GM18870 (cell line): ENCODE measurements at regions not wholly inside any gene's neighbourhood (a gene's known extent, or its start where the extent isn't known, plus 50 kb on each side); places are given as distances from the start of the nearest gene placed in this dataset.

ENCODE experiments used
- ATAC-seq: cut with Tn5 transposase; IDR thresholded peaks from one replicate; pipeline ENCODE4 v1.9.1; 2021; ENCODE audit warnings: moderate library complexity; ENCODE audit not compliant: unreplicated experiment

DNA sequence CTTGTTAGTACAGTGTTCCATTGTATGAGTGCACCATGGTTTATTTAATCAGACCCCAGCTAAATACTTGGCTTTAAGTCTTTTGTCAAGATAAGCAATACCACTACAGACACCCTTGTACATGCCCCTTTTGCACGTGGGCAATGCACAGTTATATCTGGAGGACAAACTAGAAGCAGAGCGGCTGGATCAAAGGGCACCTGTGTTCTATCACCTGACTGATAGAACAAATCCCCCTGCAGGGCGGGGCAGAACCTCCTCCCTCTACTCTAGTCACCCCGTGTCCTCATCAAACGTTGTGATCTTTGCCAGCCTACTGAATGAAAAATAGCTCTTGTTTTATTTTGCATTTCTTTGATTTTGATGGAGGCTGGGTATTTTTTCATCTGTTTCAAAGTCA is 314.9 kb downstream of the TLE3 start:
- ATAC-seq: no peak

DNA sequence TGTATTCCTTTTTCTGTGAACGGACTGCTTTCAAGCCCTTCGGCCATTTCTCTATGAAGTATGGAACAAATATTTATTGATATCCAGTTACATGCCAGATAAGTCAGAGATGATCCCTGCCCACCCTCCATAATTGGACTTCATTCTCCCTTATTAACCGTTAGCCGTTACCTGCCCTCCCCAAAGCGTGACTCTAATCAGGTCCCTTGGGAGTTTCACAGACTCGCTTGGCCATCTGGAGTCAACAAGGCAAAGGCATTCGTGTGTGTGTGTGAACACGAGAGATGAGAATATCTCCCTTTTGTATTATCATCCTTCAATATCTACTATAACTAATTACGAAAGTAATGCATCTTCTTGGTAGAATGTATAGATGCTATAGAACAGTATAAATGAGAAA is 314.5 kb downstream of the TLE3 start:
- ATAC-seq: no peak

- no peak for ATAC-seq
Measured at GRCh38 chr15:69784798-69785566, 312.7 kb downstream of the TLE3 start.

DNA sequence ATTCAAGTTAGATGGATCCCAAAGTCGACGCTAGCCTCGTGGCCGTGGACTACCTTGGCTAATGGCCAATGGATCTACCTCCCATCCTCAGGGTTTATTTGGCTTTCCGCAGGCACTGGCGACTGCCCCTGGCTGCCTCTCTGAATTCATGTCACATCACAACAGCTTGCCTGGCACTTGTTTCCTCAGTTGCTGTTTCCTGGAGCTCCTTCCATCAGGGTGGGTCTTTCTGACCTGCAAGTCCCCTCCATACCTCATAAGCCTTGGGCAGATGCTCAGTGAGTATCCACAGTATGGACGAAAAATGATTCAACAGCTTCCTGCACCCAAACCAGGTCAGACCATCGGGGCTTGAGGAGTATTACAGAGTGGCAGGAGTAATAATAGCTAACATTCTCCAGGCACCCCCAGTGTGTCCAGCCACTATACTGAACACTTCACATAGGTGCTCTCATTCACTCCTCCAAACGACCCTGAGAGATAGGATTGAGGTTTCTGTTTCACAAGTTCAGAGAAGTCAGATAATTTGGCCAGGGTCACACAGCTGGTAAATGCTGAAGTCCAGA is 311.5 kb downstream of the TLE3 start:
- no peak for ATAC-seq

DNA sequence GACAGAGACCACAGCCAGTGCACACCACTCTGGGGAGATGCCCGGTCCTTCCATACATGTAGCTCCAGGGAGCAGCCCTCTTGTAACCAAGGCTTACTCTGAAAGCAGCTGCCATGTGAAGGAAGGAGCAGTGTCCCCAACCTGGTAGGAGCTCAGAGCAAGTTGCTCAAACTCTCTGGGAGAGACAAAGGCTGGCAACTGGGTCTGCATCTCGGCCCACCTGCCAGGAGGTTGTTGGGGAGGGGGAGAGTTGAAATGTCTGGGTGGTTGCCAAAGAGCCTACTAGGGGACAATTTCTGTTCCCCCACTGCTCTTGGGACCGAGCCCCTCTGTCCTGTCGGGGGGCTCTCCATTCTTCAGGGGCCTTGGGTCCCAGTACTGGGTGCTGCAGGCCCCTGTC is 309.9 kb downstream of the TLE3 start:
- no peak for ATAC-seq

- no peak for ATAC-seq
Measured at GRCh38 chr15:69789648-69790393, 307.9 kb downstream of the TLE3 start.

DNA sequence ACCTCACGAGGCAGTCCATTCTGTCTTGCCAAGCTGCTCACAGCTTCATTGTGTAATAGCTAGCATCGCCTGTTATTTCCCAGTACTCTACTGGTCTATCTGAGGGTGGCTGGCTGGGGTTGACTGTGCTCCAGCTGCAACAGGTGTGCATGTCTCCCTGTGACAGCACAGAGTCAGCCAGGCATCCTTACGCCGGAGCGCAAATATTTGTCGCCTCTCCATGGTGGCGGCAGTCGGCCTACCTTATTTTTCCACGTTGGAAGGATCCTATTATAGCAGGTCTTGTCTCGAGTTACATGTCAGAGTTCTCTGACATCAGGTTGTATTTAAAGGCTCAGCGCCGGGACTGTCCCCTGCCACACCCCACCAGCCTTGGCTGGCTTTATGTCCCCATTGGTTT is 307.1 kb downstream of the TLE3 start:
- ATAC-seq: no peak

DNA sequence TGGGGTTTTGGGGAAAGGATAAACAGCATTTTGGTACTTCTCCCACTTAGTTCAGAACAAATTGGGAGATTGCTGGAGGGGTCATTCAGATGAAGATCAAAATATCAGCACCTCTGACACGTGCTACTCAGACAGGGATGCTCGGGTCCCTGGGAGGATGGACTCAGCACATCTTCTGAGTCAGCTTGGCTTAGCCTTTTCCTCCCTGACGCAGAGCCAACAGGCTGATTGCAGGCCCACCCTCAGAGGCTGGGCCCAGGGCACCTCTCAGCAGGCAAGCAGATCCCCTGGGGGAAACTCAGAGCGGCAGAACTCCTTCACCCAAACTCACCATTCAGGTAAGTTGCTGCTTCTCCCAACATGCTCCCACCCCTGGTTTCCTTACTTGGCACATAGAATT is 304.9 kb downstream of the TLE3 start:
- no peak for ATAC-seq

DNA sequence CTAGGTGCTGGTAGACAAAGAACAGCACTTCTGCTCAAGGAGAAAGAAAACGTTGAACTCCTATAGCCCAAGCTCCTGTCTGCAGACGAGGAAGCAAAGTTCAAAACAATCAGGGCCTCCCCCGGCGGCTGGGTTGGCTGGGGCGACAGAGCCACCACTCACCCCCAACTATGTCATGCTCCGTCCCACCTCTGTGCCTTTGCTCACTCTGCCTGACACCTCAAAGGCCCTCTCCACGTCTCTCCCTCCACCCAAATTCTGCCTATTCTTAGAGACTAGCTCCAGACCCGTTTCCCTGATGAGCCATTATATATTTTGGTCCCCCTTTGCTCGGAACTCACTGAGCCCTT is 304.3 kb downstream of the TLE3 start:
- no peak for ATAC-seq

GRCh38 chr15:69793781-69794451 is 303.8 kb downstream of the TLE3 start:
- ATAC-seq: no peak

- ATAC-seq: no peak
Measured at GRCh38 chr15:69794645-69795469, 302.9 kb downstream of the TLE3 start.

DNA sequence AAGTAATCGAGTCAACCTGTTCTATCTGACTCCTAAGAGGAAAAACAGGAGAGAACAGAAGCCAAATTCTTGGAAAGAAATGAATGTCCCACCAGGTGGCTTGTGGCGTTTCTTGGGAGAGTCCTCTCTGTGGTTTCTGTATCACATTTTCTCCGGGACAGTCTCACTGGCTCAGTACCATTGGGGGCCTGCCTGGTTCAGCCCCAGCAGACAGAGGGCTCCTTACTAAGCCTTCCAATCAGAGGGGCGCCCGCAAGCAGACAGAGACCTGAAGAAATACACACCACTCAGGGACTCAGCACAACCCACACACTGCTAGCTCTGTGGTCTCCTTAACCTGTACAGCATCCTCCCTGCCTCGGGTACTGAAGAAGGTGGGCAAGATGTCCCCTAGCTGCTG is 302.1 kb downstream of the TLE3 start:
- ATAC-seq: no peak

DNA sequence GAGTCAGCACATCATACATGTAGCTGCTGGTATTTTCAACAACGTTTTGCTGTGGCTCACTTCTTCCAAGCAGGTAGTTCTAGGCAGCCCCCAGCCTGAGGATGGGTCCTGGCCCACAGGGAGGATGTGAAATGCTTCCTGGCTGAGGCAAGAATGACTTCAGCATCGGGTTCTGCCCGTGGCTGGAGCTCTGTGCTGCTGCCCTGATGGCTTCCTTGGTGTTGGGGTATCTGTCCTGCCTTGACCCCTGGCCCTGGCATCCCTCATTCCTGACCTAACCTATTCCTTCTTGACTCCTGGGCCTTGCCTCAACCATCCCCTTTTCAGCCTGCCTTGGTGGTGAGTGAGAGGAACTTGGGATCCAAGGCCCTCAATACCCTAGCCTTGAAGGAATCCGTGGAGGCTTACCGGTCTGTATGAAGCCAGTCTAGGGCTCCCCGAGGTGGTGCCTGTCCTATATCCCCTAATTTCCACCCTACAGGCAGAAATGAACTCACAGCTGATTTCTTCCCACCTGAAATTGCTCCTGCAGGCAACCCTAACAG is 300.6 kb downstream of the TLE3 start:
- no peak for ATAC-seq

GRCh38 chr15:69797615-69798014 is 300.1 kb downstream of the TLE3 start:
- no peak for ATAC-seq

DNA sequence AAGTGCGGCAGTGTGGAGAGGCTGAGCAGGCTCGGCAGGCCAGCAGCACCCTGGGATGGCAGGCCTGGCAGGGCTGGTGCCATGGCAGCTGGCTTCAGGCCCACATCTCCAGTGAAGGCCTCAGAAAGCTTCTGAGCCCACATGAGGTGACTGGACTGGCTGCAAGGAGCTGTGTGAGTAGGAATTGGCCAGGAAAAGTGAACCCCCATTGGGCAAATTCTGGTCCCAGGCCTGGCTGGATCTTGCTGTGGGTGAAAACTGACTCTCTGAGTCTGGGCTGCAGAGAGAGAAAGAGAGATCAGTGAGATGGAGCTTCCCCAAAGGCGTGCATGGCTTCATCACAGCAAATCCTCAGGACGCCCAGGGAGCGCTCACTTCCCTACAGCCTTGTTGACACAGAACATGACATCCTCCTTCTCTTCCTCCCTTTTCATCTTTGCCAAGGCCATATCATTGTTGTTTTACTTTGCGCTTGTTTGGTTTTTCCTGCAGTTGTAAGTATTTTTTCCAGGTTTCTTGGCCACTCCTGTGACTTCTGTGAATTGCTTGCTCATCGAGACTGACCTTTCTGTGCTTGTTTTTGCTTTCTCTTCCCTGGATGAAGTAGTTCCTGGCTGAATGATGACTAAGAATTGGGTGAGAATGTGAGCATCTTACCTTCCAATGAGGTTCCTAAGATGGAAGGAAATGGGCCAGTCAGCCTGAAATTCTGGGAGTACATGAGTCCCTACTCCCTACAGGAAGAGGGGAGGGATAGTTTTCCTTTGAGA is 299.1 kb downstream of the TLE3 start:
- ATAC-seq: no peak

DNA sequence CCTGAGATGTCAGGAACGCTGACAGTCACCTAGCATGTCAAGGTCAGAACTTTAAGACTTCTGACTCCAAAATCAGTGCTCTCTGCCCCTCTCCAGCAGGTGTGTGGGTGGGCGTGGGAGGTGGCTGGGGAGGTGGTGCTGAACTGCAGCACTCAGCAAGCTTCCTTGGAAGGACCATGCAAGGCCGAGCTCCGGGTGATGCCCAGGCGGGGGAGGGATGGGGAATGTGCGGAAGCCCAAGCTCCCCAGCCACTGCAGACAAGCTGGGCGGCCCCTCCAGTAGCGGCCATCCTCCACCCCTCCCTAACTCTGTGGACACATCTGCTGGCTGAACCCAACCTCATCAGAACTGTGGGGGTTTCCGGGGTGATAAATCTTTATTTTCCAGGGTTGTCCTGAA is 296.6 kb downstream of the TLE3 start:
- no peak for ATAC-seq

DNA sequence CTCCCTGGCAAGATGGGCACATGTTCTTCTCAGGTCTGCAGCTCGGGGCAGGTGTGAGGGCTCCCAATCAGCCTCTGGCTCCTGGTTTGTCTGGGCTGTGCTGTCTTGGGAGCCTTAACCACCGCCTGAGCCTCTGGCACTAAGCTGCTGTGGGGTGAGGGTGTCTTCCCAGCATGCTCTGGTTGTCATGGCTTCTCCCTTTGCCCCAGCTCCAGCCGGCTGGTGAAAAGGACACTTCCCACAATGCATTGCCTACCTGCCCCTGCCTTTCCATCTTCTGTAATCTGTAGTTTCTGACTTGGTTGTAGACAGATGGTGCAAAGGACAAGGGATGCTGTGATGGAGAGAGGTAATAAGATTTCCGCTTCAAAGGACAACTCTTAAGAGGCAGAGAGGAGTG is 295.3 kb downstream of the TLE3 start:
- no peak for ATAC-seq

DNA sequence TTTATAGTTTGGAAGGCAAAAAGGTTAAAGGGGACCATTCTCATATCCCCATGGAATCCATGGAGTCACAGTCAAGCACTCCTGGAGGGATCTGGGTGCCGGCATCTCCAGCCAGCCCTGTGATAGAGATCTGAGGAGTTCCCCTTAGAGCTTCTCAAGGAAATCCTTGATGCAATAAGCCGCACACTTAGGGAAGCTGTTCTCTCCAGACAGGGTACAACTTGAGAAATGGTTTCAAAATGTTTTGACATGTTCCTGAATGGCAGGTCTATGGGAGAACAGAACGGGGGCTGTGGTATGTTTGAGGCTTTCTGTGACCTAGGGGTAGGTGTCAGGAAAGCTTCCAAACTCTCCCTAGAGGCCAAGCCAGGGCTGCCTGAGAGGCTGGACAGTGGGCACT is 292.9 kb downstream of the TLE3 start:
- no peak for ATAC-seq

DNA sequence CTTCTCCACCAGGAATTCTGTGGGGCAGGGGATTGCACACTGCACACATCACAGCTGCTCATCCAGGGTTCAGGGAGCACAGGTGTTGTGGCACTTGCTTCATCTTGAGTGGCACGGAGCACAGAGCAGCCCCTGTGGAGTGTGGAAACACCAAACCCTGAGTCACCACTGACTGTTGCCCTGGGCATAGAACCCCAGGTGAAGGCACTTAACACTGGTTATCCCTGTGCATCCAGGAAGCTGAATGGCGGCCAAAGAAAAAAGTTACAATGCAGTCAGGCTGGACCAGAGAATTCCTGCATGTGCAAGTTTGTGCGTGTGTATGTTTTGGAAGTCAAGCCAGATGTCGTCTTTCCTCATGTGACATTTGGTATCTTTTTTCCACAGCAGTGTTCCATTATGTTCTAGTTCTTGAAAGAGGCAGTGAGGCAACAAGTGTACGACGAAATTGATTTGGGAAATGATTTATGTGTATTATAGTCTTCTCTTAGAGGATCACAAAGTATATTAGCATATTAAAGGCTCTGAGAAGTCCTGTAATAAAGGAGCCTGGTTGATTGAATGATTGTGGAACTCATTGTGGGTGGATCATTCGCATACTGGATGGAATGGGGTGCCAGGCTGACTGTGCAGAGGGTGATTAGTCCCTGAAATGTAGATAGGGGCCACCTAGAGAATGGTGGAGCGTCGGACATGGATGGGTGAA is 292.3 kb downstream of the TLE3 start:
- no peak for ATAC-seq
